ENCODE measurements at regions not wholly inside any gene's neighbourhood (a gene's known extent, or its start where the extent isn't known, plus 50 kb on each side); places are given as distances from the start of the nearest gene placed in this dataset.

DNA sequence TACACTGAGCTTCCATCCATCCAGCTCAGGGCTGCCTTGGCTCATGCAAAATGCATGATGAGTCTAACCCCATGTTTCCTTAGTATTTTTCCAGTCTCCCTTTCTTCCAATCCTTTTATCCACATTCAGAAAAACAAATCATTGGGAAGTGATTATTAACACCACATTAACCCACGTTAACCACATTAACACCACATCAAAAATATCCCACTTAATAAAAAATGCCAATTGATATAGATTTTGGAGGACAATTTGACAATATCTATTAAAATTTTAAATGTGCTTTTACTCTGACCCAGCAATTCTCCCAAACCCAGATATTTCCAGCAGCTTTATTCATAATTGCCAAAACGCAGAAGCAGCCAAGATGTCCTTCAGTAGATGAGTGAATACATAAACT lies 75.6 kb upstream of the SRD5A3 start:
- TF ChIP-seq, protein P1, sequence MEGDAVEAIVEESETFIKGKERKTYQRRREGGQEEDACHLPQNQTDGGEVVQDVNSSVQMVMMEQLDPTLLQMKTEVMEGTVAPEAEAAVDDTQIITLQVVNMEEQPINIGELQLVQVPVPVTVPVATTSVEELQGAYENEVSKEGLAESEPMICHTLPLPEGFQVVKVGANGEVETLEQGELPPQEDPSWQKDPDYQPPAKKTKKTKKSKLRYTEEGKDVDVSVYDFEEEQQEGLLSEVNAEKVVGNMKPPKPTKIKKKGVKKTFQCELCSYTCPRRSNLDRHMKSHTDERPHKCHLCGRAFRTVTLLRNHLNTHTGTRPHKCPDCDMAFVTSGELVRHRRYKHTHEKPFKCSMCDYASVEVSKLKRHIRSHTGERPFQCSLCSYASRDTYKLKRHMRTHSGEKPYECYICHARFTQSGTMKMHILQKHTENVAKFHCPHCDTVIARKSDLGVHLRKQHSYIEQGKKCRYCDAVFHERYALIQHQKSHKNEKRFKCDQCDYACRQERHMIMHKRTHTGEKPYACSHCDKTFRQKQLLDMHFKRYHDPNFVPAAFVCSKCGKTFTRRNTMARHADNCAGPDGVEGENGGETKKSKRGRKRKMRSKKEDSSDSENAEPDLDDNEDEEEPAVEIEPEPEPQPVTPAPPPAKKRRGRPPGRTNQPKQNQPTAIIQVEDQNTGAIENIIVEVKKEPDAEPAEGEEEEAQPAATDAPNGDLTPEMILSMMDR (IDR thresholded peaks at IDR 0.05) = no peak
- no peak for ATAC-seq
- Mint-ChIP-seq H3K36me3 (no peaks in the 10 kb centered on the region), H3K4me1 (no peaks in the 10 kb centered on the region), H3K4me3 (no peak overlapping the region), H3K27ac (no peak overlapping the region), H3K27me3 (ENCODE audit: low read depth in 2 of 2) (peaks cover 16 to 50% of the 10 kb centered on the region in 2 donors), H3K9me3 (no peaks in the 10 kb centered on the region)
- DNase-seq = no peak
- Histone ChIP-seq H3K4me3 (ENCODE audit: low read length) (no peak overlapping the region), H3K9me3 (ENCODE audit: control insufficient read depth, insufficient read depth, low read length) (no peaks in the 10 kb centered on the region), H3K27ac (ENCODE audit: low read length) (no peak overlapping the region), H3K27me3 (ENCODE audit: control insufficient read depth, insufficient read depth, low read length) (peaks cover 2% of the 10 kb centered on the region), H3K4me1 (ENCODE audit: control insufficient read depth, insufficient read depth, low read length) (no peaks in the 10 kb centered on the region), H3K36me3 (ENCODE audit: control insufficient read depth, insufficient read depth, low read length) (no peaks in the 10 kb centered on the region)
- intact Hi-C loops (cut with micrococcal nuclease) = no loop called here
- 60% methylated on average over 1 of the region's 2 CpGs for WGBS (ENCODE audit: insufficient coverage)

DNA sequence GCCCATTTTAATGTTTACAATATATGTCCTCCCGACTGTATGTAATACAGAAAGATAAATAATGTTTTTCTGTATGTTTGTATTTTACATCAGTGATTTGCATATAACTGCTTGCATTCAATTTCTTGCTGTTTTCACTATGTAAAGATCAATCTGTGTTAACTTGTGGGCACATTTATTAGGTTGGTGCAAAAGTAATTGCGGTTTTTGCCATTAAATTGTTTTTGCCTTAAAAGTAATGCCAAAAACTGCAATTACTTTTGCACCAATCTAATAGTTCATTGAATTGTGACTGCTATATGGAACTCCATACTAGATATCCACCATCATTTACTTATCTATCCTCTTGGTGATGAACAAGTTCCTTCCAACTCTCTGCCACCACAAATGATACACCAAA lies 73.9 kb upstream of the SRD5A3 start:
- Histone ChIP-seq H3K9me3 (ENCODE audit: control insufficient read depth, insufficient read depth, low read length) (no peaks in the 10 kb centered on the region), H3K4me1 (ENCODE audit: control insufficient read depth, insufficient read depth, low read length) (no peaks in the 10 kb centered on the region), H3K4me3 (ENCODE audit: low read length) (no peak overlapping the region), H3K36me3 (ENCODE audit: control insufficient read depth, insufficient read depth, low read length) (no peaks in the 10 kb centered on the region), H3K27ac (ENCODE audit: low read length) (no peak overlapping the region), H3K27me3 (ENCODE audit: control insufficient read depth, insufficient read depth, low read length) (peaks cover 2% of the 10 kb centered on the region)
- Mint-ChIP-seq H3K27me3 (ENCODE audit: low read depth in 2 of 2) (peaks cover 13 to 45% of the 10 kb centered on the region in 2 donors), H3K27ac (no peak overlapping the region), H3K4me1 (no peaks in the 10 kb centered on the region), H3K36me3 (no peaks in the 10 kb centered on the region), H3K9me3 (no peaks in the 10 kb centered on the region), H3K4me3 (no peak overlapping the region)
- TF ChIP-seq, protein P1 (IDR thresholded peaks at IDR 0.05) = no peak
- ATAC-seq = no peak
- 92% methylated on average over 1 of the region's 2 CpGs for WGBS (ENCODE audit: insufficient coverage)
- intact Hi-C loops (cut with micrococcal nuclease) = no loop called here
- DNase-seq = no peak

DNA sequence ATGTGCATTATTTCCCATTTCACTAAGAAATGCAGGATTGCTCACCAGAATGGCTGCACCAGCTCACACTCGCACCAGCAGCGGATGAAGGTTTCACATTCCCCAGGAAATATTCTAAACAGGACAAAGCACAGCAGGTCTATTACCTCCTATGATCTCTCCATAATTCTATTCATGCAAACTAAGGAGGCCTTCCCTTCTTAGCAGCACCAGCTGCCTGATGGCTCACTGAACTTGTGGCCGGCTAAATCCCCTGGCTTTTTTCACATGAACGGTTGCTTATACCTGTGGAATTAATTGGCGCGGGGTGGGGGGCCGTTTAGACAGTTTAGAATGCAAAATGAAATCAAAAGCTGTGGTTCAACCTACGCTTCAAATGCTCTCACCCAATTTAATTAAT lies 73.5 kb upstream of the SRD5A3 start:
- intact Hi-C loops (cut with micrococcal nuclease) = no loop called here
- WGBS (ENCODE audit: insufficient coverage) = 90% methylated on average over 8 of the region's 8 CpGs
- no peaks in the 10 kb centered on the region for H3K4me1 ChIP-seq (ENCODE audit: control insufficient read depth, insufficient read depth, low read length)
- H3K36me3 ChIP-seq (ENCODE audit: control insufficient read depth, insufficient read depth, low read length) = no peaks in the 10 kb centered on the region
- Mint-ChIP-seq H3K36me3 (no peaks in the 10 kb centered on the region), H3K27ac (no peak overlapping the region), H3K9me3 (no peaks in the 10 kb centered on the region), H3K4me1 (no peaks in the 10 kb centered on the region), H3K4me3 (no peak overlapping the region), H3K27me3 (ENCODE audit: low read depth in 2 of 2) (peaks cover 15 to 40% of the 10 kb centered on the region in 2 donors)
- H3K4me3 ChIP-seq (ENCODE audit: low read length) = no peak overlapping the region
- TF ChIP-seq, protein P1 (IDR thresholded peaks at IDR 0.05) = no peak
- H3K27ac ChIP-seq (ENCODE audit: low read length) = no peak overlapping the region
- ATAC-seq (no peak), DNase-seq (no peak)
- peaks cover under 1% of the 10 kb centered on the region for H3K27me3 ChIP-seq (ENCODE audit: control insufficient read depth, insufficient read depth, low read length)
- H3K9me3 ChIP-seq (ENCODE audit: control insufficient read depth, insufficient read depth, low read length) = no peaks in the 10 kb centered on the region

DNA sequence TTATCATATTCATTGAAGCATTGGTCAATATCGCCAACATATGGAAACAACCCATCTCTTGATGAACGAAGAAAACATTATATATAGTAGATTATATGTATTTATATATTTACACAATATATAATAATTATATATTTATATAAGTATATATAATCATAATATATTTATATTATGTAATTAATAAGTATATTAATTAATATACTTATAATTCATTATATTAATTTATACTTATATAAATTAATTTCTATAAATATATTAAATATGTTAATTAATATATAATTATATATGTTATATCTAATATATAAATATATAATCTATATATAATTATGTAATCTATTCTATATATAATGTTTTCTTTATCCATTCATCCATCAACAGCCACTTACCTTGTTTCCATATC lies 69.0 kb upstream of the SRD5A3 start:
- Histone ChIP-seq H3K36me3 (ENCODE audit: control insufficient read depth, insufficient read depth, low read length) (no peaks in the 10 kb centered on the region), H3K9me3 (ENCODE audit: control insufficient read depth, insufficient read depth, low read length) (no peaks in the 10 kb centered on the region), H3K27ac (ENCODE audit: low read length) (no peak overlapping the region), H3K4me1 (ENCODE audit: control insufficient read depth, insufficient read depth, low read length) (no peaks in the 10 kb centered on the region), H3K4me3 (ENCODE audit: low read length) (no peak overlapping the region), H3K27me3 (ENCODE audit: control insufficient read depth, insufficient read depth, low read length) (no peaks in the 10 kb centered on the region)
- peaks cover 18 to 38% of the 10 kb centered on the region in 2 donors for H3K27me3 Mint-ChIP-seq (ENCODE audit: low read depth in 2 of 2)
- no CpG with 5 or more reads among the region's 2 CpGs for WGBS (ENCODE audit: insufficient coverage)
- H3K36me3 Mint-ChIP-seq = no peaks in the 10 kb centered on the region
- TF ChIP-seq, protein P1 (IDR thresholded peaks at IDR 0.05) = no peak
- no peak for DNase-seq
- intact Hi-C loops (cut with micrococcal nuclease) = no loop called here
- H3K4me3 Mint-ChIP-seq = no peak overlapping the region
- no peak overlapping the region for H3K27ac Mint-ChIP-seq
- ATAC-seq = no peak
- no peaks in the 10 kb centered on the region for H3K9me3 Mint-ChIP-seq
- no peaks in the 10 kb centered on the region for H3K4me1 Mint-ChIP-seq

Data from natural killer cell (primary cell).